ENCODE measurements at regions not wholly inside any gene's neighbourhood (a gene's known extent, or its start where the extent isn't known, plus 50 kb on each side); places are given as distances from the start of the nearest gene placed in this dataset.

DNA sequence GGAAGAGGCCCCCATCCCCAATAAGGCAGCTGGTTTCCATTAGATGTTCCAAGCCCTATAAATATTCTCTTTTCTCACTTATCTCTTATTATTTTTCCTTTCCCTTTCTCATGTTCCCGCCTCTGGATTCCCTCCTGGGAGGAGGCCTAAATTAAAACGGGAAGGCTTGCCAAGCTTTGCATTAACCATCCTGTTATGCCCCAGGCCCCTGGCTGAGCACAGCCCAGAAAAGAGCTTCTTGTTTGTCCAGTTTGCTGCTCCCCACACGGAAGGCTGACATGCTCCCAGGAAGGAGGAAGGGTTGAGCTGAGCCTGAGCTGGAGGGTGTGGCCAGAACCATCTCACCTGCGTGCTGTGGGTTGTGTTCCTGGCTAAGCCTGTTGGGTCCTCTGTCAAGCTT is 63.1 kb upstream of the BOC start:
- TF ChIP-seq, protein P1, sequence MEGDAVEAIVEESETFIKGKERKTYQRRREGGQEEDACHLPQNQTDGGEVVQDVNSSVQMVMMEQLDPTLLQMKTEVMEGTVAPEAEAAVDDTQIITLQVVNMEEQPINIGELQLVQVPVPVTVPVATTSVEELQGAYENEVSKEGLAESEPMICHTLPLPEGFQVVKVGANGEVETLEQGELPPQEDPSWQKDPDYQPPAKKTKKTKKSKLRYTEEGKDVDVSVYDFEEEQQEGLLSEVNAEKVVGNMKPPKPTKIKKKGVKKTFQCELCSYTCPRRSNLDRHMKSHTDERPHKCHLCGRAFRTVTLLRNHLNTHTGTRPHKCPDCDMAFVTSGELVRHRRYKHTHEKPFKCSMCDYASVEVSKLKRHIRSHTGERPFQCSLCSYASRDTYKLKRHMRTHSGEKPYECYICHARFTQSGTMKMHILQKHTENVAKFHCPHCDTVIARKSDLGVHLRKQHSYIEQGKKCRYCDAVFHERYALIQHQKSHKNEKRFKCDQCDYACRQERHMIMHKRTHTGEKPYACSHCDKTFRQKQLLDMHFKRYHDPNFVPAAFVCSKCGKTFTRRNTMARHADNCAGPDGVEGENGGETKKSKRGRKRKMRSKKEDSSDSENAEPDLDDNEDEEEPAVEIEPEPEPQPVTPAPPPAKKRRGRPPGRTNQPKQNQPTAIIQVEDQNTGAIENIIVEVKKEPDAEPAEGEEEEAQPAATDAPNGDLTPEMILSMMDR (IDR thresholded peaks at IDR 0.05) = no peak
- TF ChIP-seq POLR2A (IDR thresholded peaks at IDR 0.05) = no peak
